ENCODE measurements at regions not wholly inside any gene's neighbourhood (a gene's known extent, or its start where the extent isn't known, plus 50 kb on each side); places are given as distances from the start of the nearest gene placed in this dataset.

DNA sequence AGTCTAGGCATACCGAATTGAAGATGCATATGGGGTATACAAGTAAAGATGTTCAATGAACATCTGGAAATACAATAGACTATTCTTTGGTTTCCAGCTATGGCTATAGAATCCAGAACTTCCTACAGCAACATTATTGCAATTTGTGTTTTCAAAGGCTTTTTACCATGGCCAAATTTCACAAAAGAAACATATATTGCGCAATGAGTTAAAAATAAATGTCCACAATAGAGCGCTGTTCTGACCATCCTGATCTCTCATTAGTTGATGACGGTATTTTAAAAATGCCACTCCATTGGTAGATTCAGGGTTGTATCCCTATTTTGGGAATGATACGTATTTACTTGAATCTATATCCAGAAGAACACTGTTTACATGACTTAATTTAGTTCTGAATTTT is 139.2 kb downstream of the LINC00632 start:
- FAIRE-seq: no peak

DNA sequence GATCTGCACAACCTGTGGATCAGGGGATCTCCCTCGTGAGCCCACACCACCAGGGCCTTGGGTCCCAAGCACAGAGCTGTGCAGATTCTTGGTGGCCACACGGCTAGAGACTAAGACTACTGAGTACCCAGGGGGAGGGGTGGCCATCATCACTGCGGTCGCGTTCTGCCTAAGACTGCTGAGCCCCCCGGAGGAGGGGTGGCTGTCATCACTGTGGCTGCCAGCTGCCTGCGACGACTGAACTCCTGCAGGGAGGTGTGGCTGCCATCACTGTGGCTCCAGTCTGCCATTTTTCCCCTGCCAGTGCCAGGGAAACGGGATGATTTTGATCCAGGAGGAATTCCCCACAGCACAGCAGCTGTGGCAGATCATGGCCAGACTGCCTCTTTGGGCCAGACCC is 141.7 kb upstream of the SPANXB1 start:
- FAIRE-seq: no peak

DNA sequence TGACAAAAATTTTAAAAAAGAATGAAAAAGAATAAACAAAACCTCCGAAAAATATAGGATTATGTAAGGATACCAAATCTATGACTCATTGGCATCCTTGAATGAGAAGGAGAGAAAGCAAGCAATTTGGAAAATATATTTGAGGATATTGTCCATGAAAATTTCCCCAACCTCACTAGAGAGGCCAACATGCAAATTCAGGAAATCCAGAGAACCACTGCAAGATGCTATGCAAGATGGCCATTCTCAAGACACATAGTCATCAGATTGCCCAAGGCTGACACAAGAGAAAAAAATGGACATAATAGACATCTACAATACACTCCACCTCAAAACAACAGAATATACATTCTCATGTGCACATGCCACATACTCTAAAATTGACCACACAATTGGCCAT is 135.9 kb upstream of the SPANXB1 start:
- no peak for FAIRE-seq

DNA sequence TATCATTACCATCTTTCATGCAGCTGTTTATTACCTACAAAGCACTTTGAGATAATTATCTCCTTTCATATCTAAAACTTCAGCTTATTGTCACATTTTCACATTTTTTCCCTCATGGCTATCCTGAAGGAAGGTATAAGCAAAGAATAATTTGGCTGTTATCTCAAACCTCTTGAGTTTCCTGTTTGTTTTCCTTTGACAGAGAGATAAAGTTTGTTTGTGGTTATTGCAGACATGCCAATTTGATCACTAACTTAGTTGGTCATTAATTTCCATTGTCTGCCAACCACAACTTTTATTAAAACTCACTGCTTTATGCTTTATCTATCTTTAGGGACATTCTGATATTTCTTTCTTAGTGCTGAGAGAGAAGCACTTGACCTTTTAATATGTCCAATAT is 89.8 kb upstream of the SPANXB1 start:
- no peak for FAIRE-seq

DNA sequence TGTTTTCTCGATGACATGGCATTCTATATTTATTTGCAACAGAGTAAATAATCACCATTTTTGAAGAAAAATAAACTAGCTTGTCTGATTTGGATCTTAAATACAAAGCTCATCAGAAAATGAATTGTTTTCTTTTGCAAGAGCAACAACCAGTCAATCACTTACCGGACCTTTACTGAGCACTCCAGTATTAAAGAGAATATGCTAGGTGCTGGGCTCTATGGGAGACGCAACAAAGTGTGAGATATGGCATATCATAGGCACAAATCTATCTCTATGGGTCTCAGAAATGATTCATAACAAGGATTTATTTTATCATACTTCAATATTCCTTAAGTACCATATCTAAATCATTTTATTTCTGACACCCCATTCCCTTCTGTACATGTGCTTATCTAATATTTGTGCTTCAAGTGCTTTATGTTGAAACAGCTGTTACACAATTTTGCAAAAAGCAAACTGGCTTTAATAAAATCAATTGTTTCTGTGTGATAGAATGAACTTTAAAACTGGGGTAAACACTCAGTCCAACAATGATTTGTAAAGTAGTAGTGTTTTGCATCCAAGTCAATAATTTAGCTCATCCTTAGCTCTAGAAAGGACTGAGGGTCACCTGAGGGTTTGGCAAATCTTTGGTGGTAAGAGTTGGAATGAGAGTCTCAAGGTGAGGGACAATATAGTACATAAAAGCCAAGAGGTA is 88.4 kb upstream of the SPANXB1 start:
- FAIRE-seq: no peak

DNA sequence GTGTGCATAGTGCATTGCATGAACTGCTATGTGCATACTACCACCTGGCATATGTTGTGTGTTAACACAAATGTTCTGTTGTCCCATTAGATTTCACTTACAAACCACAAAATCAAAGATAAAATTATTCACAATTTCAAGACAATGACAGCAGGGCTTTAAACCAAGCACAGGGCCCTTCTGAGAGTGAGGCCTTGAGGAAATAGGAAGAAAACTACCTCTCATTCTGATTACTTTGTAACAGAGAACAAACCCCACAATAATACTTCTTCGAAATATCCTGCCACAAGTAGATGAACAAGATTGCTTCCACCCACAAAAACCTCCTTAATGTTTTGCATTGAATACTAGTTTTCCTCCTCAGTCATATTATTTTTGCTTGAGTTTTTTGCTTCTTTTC is 85.5 kb upstream of the SPANXB1 start:
- FAIRE-seq: no peak

DNA sequence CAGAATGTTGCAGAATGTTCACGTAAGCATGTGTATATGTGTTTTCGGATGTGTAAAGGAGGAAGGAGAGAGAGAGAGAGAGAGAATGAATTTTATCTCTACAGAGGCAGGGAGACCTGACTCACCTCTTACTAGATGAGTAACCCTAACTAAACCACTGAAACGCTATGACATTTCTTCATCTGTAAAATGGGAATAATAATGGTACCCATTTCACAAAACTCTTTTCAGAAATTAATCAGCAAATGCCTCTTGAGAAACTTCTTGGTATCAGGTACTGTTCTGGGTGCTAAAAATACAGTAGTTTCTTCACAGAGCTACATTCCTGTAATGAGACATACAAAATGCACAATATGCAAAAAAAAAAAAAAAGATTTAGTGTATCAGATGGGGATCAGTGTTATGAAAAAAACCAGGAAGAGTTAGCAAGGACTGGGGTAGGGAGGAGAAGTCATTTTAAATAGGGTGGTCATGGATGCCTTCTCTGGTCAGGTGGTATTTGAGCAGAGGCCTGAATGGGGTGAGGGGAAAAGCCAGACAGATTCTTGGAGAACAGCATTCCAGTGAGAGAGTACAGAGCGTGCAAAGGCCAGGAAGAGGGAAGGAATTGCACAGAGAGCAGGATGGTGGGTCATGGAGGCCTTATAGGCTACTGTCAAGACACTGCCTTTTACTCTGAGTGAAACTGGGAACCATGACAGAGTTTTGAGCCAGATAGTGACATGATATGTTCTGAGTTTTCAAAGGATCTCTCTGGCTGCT is 84.9 kb upstream of the SPANXB1 start:
- no peak for FAIRE-seq

DNA sequence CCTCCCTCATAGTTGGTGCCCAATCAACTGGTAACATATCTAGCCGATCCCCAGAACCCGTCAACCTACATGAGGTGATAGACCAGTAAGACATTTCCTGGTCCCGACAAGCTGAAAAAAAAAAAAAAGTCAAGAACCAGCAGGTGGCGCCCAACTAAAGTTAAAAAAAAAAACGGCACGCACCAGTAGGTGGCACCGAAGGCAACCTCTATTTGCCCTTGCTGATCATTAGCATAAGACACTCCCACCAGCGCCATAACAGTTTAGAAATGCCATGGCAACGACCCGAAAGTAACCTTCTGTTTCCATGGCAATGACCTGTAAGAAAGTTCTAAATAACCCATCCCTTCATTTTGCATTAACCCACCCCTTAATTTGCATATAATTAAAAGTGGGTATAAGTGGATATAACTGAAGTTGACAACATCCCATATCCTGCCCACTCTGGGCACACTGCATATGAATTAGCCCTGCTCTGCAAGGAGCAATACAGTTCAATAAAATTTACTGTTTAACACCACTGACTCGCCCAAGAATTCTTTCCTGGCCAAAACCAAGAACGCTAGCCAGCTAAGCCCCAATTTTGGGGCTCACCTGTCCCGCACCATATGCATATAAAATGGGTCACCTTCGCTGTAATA is 83.9 kb upstream of the SPANXB1 start:
- FAIRE-seq: peak; percentile 90

DNA sequence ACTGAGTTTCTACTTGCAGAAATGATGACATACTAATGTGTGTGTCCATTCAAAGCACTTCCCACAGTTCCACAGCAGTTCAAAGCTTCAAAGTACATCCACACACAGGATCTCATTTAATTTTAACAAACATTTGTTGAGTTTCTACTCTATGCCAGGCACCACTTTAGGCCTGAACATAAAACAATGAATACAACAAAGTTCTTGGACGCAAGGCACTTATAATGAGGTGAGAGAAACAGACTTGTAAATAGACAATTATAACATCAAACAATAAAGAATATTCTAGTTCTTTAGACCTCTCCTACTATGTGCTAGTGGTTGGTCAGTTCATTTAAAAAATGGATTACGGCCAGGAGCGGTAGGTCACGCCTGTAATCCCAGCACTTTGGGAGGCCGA is 82.0 kb upstream of the SPANXB1 start:
- no peak for FAIRE-seq

DNA sequence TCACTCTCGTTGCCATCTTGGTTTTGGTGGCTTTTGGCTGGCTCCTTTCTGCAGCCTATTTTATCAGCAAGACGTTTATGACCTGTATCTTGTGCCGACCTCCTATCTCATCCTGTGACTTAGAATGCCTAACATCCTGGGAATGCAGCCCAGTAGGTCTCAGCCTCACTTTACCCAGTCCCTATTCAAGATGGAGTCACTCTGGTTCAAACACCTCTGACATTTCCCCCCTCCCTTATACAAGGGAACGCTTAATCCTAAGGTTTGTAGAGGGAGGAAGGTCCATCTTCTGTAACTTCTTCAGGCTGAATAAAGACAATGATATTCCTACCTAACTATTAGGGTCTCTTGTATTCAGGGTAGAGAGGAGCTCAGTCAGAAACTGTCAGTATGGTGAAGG is 79.3 kb upstream of the SPANXB1 start:
- FAIRE-seq: no peak

DNA sequence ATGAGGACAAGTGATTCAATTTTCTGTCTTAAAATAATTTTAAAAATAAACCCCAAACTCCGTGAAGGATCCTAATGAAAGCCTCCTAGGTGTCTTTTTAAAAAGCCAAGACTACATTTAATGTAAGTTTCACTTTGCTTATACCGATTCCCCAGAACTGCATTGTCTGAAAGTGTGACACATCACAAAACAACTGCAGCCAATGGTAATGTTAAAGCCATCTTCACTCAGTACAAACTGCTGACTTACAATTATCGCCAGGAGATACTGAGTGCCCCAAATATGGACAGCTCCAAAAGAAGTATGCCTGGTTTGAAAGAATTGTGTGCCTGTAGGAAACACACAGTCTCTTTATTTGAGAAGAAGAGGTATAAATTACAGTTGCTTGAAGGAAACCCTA is 73.7 kb upstream of the SPANXB1 start:
- no peak for FAIRE-seq

DNA sequence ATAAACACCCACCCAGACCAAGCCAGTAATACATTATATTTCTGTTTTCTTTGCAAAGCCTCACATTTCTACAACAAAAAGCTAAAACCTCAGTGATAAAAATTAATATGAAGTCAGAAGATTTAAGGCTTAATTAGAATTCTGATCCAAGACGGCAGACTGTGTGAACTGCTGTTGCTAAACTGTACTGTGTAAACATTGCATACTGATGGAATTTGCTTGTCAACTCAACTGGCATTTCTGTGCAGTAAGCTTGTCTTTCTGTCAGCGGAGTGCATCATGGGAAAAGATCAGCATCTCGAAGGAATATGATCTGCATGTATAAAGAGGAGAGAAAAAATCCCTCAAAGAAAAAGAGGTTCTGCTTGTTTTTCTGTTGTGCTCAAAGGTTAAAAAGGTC is 69.4 kb upstream of the SPANXB1 start:
- FAIRE-seq: no peak

DNA sequence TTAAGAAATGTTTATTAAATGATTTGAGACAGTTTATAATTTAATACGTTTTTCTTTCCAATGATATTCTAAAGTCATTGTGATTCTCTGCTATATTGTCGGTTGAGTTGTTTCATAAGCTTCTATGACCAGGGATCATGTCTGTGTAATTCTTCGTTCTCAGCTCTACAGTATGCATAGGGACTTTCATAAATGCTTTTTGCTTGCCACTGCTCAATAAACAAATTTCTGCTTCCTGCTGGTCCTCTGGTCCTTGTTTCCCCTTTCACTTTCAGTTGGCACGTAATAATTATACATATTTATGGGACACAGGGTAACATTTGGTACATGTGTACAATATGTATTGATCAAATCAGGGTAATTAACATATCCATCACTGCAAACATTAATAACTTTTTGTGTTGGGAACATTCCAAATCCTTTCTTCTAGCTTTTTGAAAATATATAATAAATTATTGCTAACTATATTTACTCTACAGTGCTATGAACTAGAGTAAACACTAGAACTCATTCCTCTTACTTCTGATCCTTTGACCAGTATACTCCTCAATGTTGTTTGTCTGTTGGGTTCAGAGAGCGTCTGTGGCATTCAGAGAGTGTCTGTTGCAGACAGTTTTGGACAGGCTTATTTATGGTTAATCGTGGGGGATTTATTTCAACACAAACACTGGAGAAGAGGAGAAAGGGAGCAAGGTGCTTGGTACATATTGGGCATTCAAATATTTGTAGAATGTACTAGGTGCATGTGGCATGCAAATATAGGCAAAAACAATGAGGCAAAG is 68.3 kb upstream of the SPANXB1 start:
- FAIRE-seq: no peak

DNA sequence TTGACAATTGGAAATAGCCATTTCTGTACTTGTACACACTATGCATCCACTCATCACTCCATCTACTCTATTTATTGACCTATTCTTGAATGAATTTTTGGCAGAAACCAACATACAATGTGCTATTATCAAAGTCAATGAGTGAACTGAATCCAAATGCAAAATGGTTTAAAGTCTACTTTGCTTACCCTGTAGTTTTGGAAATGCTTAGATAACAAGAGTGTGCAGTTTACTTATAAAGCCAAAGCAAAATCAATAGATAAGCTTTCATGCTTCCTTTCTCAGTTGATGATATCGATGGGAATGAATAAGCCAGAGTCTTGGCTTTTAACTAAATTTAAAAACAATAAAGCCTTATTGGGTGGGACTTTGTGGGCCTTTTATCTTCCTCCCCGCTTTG is 58.9 kb upstream of the SPANXB1 start:
- no peak for FAIRE-seq

DNA sequence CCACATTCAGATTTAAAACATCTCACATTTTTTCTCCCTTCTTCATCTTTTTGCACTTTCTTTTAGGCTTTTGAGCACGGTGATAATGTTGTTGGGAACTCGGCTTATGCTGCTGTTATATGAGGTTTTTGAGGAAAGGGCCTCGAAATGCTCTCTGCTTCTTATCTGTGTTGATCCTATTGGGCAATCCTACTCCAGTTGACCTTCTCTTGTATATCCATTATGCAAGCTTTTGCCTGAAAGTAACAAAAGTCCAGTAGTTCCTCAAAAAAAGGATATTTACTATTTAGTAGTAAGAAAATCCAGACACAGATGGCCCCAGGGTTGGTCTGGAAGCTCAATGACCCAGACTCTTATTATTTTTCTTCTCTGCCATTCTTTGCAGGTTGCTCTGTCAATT is 57.7 kb upstream of the SPANXB1 start:
- FAIRE-seq: no peak

DNA sequence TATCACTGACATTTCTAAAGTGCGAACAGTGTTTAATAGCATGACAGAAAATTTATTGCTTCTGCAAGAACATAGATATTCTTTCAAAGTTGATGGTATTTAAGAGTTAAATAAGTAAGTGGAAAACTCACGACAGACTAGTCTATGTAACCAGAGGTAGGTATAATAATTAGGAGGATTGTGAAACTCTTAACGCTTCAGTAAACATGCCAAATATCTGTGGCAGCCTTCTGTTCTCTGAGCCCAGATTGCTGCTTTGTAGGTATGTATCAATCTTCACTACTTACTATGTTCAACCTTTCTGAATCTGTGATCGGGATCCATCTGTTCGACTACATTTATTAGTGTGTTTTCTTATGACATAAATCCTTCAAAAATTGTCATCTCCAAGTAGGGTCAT is 53.6 kb upstream of the SPANXB1 start:
- no peak for FAIRE-seq

DNA sequence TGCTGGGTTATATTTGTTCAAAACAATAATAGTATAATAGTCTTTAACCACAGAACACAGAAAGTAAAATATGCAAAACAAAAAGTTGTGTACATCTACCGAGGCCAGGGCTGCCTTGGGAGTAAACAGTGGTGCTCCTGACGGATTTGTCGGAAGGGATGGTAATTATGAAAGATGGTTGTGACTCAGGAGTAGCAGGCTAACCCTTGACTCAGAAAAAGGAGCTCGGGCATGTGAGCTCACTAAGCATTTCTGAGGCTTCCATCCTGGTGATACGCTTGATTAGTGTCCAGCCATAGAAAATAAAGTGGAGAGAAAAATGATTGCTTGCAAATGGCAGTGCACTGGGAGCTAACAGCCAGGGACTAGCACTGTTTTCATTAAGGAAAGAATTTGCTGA is 53.2 kb upstream of the SPANXB1 start:
- FAIRE-seq: no peak
